AG10803 (cell line): ENCODE measurements at regions not wholly inside any gene's neighbourhood (a gene's known extent, or its start where the extent isn't known, plus 50 kb on each side); places are given as distances from the start of the nearest gene placed in this dataset.
A peak's percentile ranks its signal among the peaks of the same experiment; 100 is the strongest.
"Not testable (repeated sequence)": the region's sequence is repeated elsewhere in the genome, so short reads cannot be mapped to it uniquely, and the experiment has no call there.

ENCODE experiments used
- DNase-seq: peaks from one replicate; pipeline ENCODE4 v3.0.0; 2010; ENCODE audit warnings: low read depth
- H3K4me3 ChIP-seq: 2 replicates; pipeline ENCODE4 v1.5.1; 2011; ENCODE audit warnings: mild to moderate bottlenecking, low read length, control low read depth
- CTCF ChIP-seq: conservative IDR thresholded peaks from 2 replicates; pipeline ENCODE4 v1.5.1; 2011; ENCODE audit warnings: mild to moderate bottlenecking, low read length, control low read depth, inconsistent platforms

GRCh38 chr13:32838945-32839344 is 177.3 kb upstream of the KL start:
- no peak overlapping the region for H3K4me3 ChIP-seq
- no peak for DNase-seq
- no peak for TF ChIP-seq CTCF

- no peak for DNase-seq
- H3K4me3 ChIP-seq = no peak overlapping the region
- no peak for TF ChIP-seq CTCF
Measured at GRCh38 chr13:32840113-32840512, 176.1 kb upstream of the KL start.

DNA sequence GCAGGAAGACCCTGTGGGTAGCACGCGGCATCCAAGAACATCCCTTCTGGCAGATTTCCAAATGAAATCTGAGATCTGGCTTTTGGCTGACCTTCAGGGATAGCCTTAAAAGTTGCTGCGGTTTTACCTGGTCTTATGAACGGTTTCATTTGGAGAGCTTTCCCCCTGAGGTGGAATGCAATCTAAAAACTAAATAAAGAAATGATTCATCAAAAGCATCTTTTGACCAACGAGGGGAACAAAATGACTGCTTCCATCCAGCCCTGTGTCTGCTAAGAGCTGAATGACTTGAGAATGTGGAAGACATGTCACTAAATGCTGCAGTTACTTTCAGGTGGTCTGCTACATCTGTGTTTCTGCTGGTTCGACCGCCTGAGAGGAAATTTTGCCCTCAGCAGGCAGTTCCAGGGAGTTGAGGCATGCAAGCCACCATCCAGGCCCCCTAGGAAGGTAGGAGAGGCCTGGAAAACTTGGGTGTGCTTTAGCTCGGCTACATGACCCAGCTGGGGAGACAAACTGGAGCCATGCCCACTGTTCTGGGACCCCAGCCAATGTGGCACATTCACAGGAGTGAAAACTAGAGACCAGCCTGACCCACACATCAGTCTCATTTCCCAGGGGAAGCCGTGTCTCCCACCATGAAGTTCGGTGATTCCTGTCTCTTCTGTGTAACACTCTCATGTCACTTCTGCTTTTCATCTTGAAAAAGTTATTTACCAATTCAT is 175.1 kb upstream of the KL start:
- no peak overlapping the region for H3K4me3 ChIP-seq
- DNase-seq = no peak
- no peak for TF ChIP-seq CTCF

- DNase-seq = no peak
- TF ChIP-seq CTCF = no peak
- no peak overlapping the region for H3K4me3 ChIP-seq
Measured at GRCh38 chr13:32845952-32846950, 170.0 kb upstream of the KL start.

DNA sequence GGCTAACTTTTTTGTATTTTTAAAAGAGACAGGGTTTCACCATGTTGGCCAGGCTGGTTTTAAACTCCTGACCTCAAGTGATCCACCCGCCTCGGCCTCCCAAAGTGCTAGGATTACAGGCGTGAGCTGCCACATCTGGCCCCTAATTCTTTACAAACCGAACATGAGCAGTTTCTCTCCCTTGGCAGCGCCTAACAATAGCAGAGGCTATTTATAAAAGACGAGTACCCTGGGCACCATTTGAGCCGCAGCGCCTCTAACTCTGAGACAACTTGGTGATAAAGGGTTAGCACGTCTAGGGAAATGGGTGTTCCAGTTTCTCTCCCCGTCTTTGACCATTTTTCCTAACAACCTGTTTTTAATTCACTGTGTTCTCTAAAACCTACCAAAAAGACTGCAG is 168.2 kb upstream of the KL start:
- peak; percentile 42 for DNase-seq
- H3K4me3 ChIP-seq = not testable (repeated sequence)

GRCh38 chr13:32849369-32849768 is 166.9 kb upstream of the KL start:
- H3K4me3 ChIP-seq = no peak overlapping the region
- no peak for DNase-seq
- no peak for TF ChIP-seq CTCF

- DNase-seq = peak; percentile 74
- no peak for TF ChIP-seq CTCF
- no peak overlapping the region for H3K4me3 ChIP-seq
Measured at GRCh38 chr13:32850316-32851052, 165.7 kb upstream of the KL start.
